Psoas muscle (tissue), 7 donors: ENCODE measurements at regions not wholly inside any gene's neighbourhood (a gene's known extent, or its start where the extent isn't known, plus 50 kb on each side); places are given as distances from the start of the nearest gene placed in this dataset.

Source experiments
- ATAC-seq, 4 donors: fragments of 200-7000 bp; cut with Tn5 transposase; one replicate each; pipeline ENCODE4 v1.9.1; 2020; ENCODE audit warnings: moderate library complexity in 3 of 4, mild to moderate bottlenecking in 2 of 4
- DNase-seq, 2 donors: peaks; one replicate each; pipeline ENCODE4 v3.0.0-alpha.2; 2020
- H3K27ac ChIP-seq: fragments of 200-600 bp; one replicate; pipeline ENCODE4 v1.8.0; 2022
- H3K27me3 ChIP-seq, 3 donors: fragments of 200-600 bp in 1 of 3; one replicate each; pipeline versions ENCODE4 v1.6.1 to v1.8.0; 2013 to 2022; ENCODE audit warnings: low read length in 2 of 3, mild to moderate bottlenecking in 2 of 3, moderate library complexity in 1 of 3; ENCODE audit not compliant: insufficient read depth in 3 of 3
- H3K36me3 ChIP-seq, 2 donors: fragments of 200-600 bp in 1 of 2; one replicate each; pipeline versions ENCODE4 v1.6.1 to v1.8.0; 2013 to 2022; ENCODE audit warnings: low read depth in 1 of 2, mild to moderate bottlenecking in 1 of 2, moderate library complexity in 1 of 2; ENCODE audit not compliant: insufficient read depth in 1 of 2
- H3K4me1 ChIP-seq: fragments of 200-600 bp; one replicate; pipeline ENCODE4 v1.8.0; 2022
- H3K4me3 ChIP-seq: fragments of 200-600 bp; one replicate; pipeline ENCODE4 v1.8.0; 2022; ENCODE audit warnings: mild to moderate bottlenecking
- H3K9me3 ChIP-seq: fragments of 200-600 bp; one replicate; pipeline ENCODE4 v1.8.0; 2022
- CTCF ChIP-seq: fragments of 200-600 bp; IDR thresholded peaks from one replicate; pipeline ENCODE4 v1.8.0; 2022; ENCODE audit warnings: antibody characterized with exemption
- WGBS, 3 donors: extraction: QIAGEN DNeasy Blood & Tissue Kit; methylation state at CpG; one replicate each; pipeline versions ENCODE4 v1.1.6 to v1.1.7; 2013; 5-methylcytosine and 5-hydroxymethylcytosine counted together
- intact Hi-C, 2 donors: fragments of 100-400 bp; cut with DNase I; formaldehyde crosslinking; loops; one replicate each; pipeline versions ENCODE4 v1.11.0 to v1.14.2; 2022
- donor health status: healthy with polysubstance abuse.
- donor health status: DM: no; HTN: no; CAD: no; lungs with moderate emphysema.
- donor health status: Bipolar disorder and iron deficiency.
- donor health status: healthy.
- donor health status: DM: yes; HTN: yes; CAD: no.
- donor health status: DM: no; HTN: no; CAD: no.
- donor health status: DM: yes; HTN: yes; CAD: no.

- WGBS, 3 donors, result 66 to 77% (median 72%) methylated on average over 9 of the region's 9 CpGs
- intact Hi-C loops, result no loop called here
- ATAC-seq (no peak), DNase-seq (peak in 1 of 2 donors; percentile 62)
- Histone ChIP-seq H3K36me3 (no peaks in the 10 kb centered on the region), H3K4me3 (no peak overlapping the region), H3K4me1 (no peaks in the 10 kb centered on the region), H3K27ac (no peak overlapping the region), H3K9me3 (no peaks in the 10 kb centered on the region), H3K27me3 (no peaks in the 10 kb centered on the region)
- TF ChIP-seq CTCF, result no peak
Observed at GRCh38 chr3:193910886-193911738, 224.8 kb upstream of the HES1 start.

- no peak overlapping the region for H3K27ac ChIP-seq
- TF ChIP-seq CTCF, result no peak
Observed at GRCh38 chr3:193911784-193912340, 224.1 kb upstream of the HES1 start.

DNA sequence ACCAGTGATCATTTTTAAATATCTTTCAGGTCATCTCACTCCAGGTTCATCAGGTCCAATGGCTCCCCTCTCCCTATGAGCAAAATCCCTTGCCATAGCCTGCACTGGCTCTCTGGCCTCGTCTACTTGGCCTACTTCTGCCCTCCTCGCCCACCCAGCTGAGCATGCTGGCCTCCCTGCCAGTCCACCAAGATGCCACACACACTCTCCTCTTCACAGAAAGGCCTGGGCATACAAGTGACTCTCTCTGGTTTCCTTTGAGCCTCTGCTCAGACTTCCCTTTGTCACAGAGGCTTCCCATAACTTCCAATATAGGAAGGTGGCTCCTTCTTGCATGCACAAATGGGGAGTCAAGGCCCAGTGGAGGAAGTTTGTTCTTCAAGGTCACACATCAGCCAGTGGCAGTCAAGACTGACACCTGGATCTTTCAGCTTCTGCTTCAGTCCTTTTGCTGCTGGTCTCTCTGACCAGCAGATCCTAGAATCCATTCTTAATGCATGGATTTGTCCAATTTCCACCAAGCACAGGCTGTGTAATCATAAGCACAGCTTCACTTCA is 223.2 kb upstream of the HES1 start:
- no peaks in the 10 kb centered on the region for H3K9me3 ChIP-seq
- WGBS, 3 donors, result 92 to 100% (median 93%) methylated on average over 2 of the region's 2 CpGs
- no peak for DNase-seq
- no peak for ATAC-seq
- H3K4me1 ChIP-seq, result no peaks in the 10 kb centered on the region
- TF ChIP-seq CTCF, result no peak
- no peaks in the 10 kb centered on the region for H3K27me3 ChIP-seq
- intact Hi-C loops, result no loop called here
- H3K36me3 ChIP-seq, result no peaks in the 10 kb centered on the region
- H3K27ac ChIP-seq, result no peak overlapping the region
- H3K4me3 ChIP-seq, result no peak overlapping the region

More at GRCh38 chr3:193911784-193912340, 224.1 kb upstream of the HES1 start:
- DNase-seq (no peak), ATAC-seq (no peak)
- no peaks in the 10 kb centered on the region for H3K27me3 ChIP-seq
- H3K9me3 ChIP-seq, result no peaks in the 10 kb centered on the region
- no peaks in the 10 kb centered on the region for H3K4me1 ChIP-seq
- H3K36me3 ChIP-seq, result no peaks in the 10 kb centered on the region
- H3K4me3 ChIP-seq, result no peak overlapping the region
- intact Hi-C loops, result no loop called here
- 91 to 94% (median 93%) methylated on average over 12 of the region's 12 CpGs for WGBS, 3 donors

DNA sequence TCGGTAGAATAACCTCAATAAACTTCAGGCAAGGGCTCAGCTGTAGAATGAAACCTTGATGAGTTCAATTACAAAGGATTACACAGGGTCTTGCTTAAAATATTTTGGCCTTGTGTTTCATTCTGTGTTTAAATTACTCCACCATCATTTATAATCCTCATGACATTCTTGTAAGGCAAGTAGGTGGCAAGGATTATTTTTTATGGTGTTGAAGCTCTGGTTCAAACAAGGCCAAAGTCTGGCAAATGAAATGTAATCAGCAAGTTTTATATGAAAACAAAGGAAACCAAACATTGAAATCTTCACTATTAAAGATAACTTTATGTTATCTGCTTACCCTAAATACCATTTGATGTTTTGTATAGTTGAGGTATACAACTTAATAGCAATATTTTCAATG is 221.3 kb upstream of the HES1 start:
- H3K36me3 ChIP-seq, result no peaks in the 10 kb centered on the region
- no peak for DNase-seq
- no peaks in the 10 kb centered on the region for H3K9me3 ChIP-seq
- ATAC-seq, result no peak
- no peaks in the 10 kb centered on the region for H3K27me3 ChIP-seq
- intact Hi-C loops, result no loop called here
- H3K4me1 ChIP-seq, result no peaks in the 10 kb centered on the region
- 47 to 76% (median 66%) methylated on average over 1 of the region's 1 CpG for WGBS, 3 donors
- no peak overlapping the region for H3K27ac ChIP-seq
- no peak for TF ChIP-seq CTCF
- H3K4me3 ChIP-seq, result no peak overlapping the region
